K562 (cell line): ENCODE measurements at regions not wholly inside any gene's neighbourhood (a gene's known extent, or its start where the extent isn't known, plus 50 kb on each side); places are given as distances from the start of the nearest gene placed in this dataset.

Experiments
- CAMTA2 ChIP-seq: fragments of 250-450 bp; sonication (Bioruptor Pico); conservative IDR thresholded peaks from 2 replicates; pipeline ENCODE4 v1.5.1; 2022
- CBFA2T2 ChIP-seq: fragments of 450-650 bp; conservative IDR thresholded peaks from 2 replicates; pipeline ENCODE4 v1.6.1; 2017; ENCODE audit warnings: mild to moderate bottlenecking
- CUX1 ChIP-seq: fragments of 200-800 bp; sonication (Bioruptor generic); IDR thresholded peaks from 2 replicates; pipeline ENCODE4 v1.6.1; 2016; ENCODE audit warnings: missing genetic modification characterization, missing compliant biosample characterization
- DIDO1 ChIP-seq: fragments of 450-650 bp; IDR thresholded peaks from 2 replicates; pipeline ENCODE4 v1.6.1; 2016; ENCODE audit warnings: low read depth, missing biosample characterization, missing genetic modification characterization
- GABPB2 ChIP-seq: fragments of 250-450 bp; sonication (Bioruptor Pico); conservative IDR thresholded peaks from 2 replicates; pipeline ENCODE4 v1.5.1; 2021; ENCODE audit warnings: mild to moderate bottlenecking
- HNRNPL ChIP-seq: fragments of 200-400 bp; formaldehyde crosslinking; IDR thresholded peaks from 2 replicates; pipeline ENCODE4 v1.6.1; 2017; ENCODE audit warnings: low read depth, mild to moderate bottlenecking, low read length
- KAT7 ChIP-seq: sonication (generic); formaldehyde crosslinking; IDR thresholded peaks from 2 replicates; pipeline ENCODE4 v1.8.0; 2022; ENCODE audit warnings: missing genetic modification reagents, mild to moderate bottlenecking, borderline replicate concordance
- L3MBTL2 ChIP-seq: fragments of 450-650 bp; IDR thresholded peaks from 2 replicates; pipeline ENCODE4 v1.6.1; 2016; ENCODE audit warnings: mild to moderate bottlenecking, moderate library complexity
- LEF1 ChIP-seq: fragments of 450-650 bp; IDR thresholded peaks from 2 replicates; pipeline ENCODE4 v1.6.1; 2016; ENCODE audit warnings: mild to moderate bottlenecking
- MAFF ChIP-seq: IDR thresholded peaks from 2 replicates; pipeline ENCODE4 v1.6.1; 2012; ENCODE audit warnings: low read length, improper control_type of control experiment
- MCM5 ChIP-seq: fragments of 450-650 bp; IDR thresholded peaks from 2 replicates; pipeline ENCODE4 v1.6.1; 2016; ENCODE audit warnings: low read depth
- NCOA1 ChIP-seq: fragments of 450-650 bp; IDR thresholded peaks from 2 replicates; pipeline ENCODE4 v1.6.1; 2016; ENCODE audit warnings: low read depth
- POLR3G ChIP-seq: IDR thresholded peaks from 2 replicates; pipeline ENCODE4 v1.6.1; 2011; ENCODE audit not compliant: insufficient read length, insufficient replicate concordance; ENCODE audit errors: extremely low read depth
- RBM14 ChIP-seq: fragments of 200-400 bp; formaldehyde crosslinking; IDR thresholded peaks from 2 replicates; pipeline ENCODE4 v1.6.1; 2018; ENCODE audit warnings: low read depth, mild to moderate bottlenecking, low read length, moderate library complexity, borderline replicate concordance; ENCODE audit not compliant: insufficient read depth
- RFX5 ChIP-seq: IDR thresholded peaks from 2 replicates; pipeline ENCODE4 v1.6.1; 2011; ENCODE audit warnings: low read depth, mild to moderate bottlenecking, improper control_type of control experiment, low read length
- RFX7 ChIP-seq: fragments of 250-450 bp; sonication (Bioruptor Pico); IDR thresholded peaks from 2 replicates; pipeline ENCODE4 v1.5.1; 2021; ENCODE audit warnings: mild to moderate bottlenecking
- SIX5 ChIP-seq, 2 experiments: IDR thresholded peaks; 2 replicates each; pipeline ENCODE4 v1.6.1; 2011; ENCODE audit warnings: low read length in 2 of 2, borderline replicate concordance in 1 of 2, low read depth in 1 of 2, mild to moderate bottlenecking in 1 of 2, moderate library complexity in 1 of 2; ENCODE audit not compliant: insufficient read depth in 1 of 2
- SLC30A9 ChIP-seq: fragments of 250-450 bp; sonication (Bioruptor Pico); IDR thresholded peaks from 2 replicates; pipeline ENCODE4 v1.8.0; 2022; ENCODE audit warnings: mild to moderate bottlenecking, moderate library complexity
- SOX6 ChIP-seq: fragments of 450-650 bp; IDR thresholded peaks from 2 replicates; pipeline ENCODE4 v1.6.1; 2014; ENCODE audit warnings: mild to moderate bottlenecking
- TAF1 ChIP-seq: IDR thresholded peaks from 2 replicates; pipeline ENCODE4 v1.6.1; 2011; ENCODE audit warnings: mild to moderate bottlenecking, low read length, moderate library complexity; ENCODE audit not compliant: insufficient read depth, control insufficient read depth, severe bottlenecking; ENCODE audit errors: extremely low read depth
- TAF9B ChIP-seq: fragments of 450-650 bp; IDR thresholded peaks from 2 replicates; pipeline ENCODE4 v1.6.1; 2018; ENCODE audit warnings: mild to moderate bottlenecking; ENCODE audit not compliant: partially characterized antibody
- TBL1XR1 ChIP-seq, 2 experiments: IDR thresholded peaks; 2 replicates each; pipeline ENCODE4 v1.6.1; 2012; ENCODE audit warnings: improper control_type of control experiment in 2 of 2, low read length in 2 of 2, mild to moderate bottlenecking in 1 of 2
- ZFP36 ChIP-seq: fragments of 150-350 bp; IDR thresholded peaks from 2 replicates; pipeline ENCODE4 v1.6.1; 2018; ENCODE audit warnings: low read length, low read depth; ENCODE audit not compliant: partially characterized antibody
- ZNF165 ChIP-seq: fragments of 250-450 bp; sonication (Bioruptor Pico); IDR thresholded peaks from 2 replicates; pipeline ENCODE4 v1.4.0; 2020; ENCODE audit warnings: borderline replicate concordance
- ZNF263 ChIP-seq: sonication (generic); formaldehyde crosslinking; IDR thresholded peaks from 2 replicates; pipeline ENCODE4 v1.8.0; 2022; ENCODE audit warnings: mild to moderate bottlenecking, missing genetic modification reagents, borderline replicate concordance
- ZNF586 ChIP-seq: fragments of 450-650 bp; formaldehyde crosslinking; conservative IDR thresholded peaks from 2 replicates; pipeline ENCODE4 v1.4.0; 2020; ENCODE audit warnings: mild to moderate bottlenecking, moderate library complexity

GRCh38 chr2:71276311-71277146, 49.6 kb upstream of the PAIP2B start (continued):
- no peak for TF ChIP-seq CUX1 (CRISPR knock-in tag)
- TF ChIP-seq POLR3G: no peak
- no peak for TF ChIP-seq RFX7 (CRISPR knock-in tag)
- TF ChIP-seq TAF9B: no peak
- no peak for TF ChIP-seq NCOA1
- TF ChIP-seq RFX5: no peak
- TF ChIP-seq ZFP36: no peak
- no peak for TF ChIP-seq DIDO1 (tag)
- no peak for TF ChIP-seq SOX6
- no peak for TF ChIP-seq ZNF165 (CRISPR knock-in tag)
- no peak for TF ChIP-seq KAT7 (CRISPR knock-in tag)
- no peak for TF ChIP-seq CAMTA2
- no peak for TF ChIP-seq TBL1XR1 (IDR thresholded peaks at IDR 0.05; ENCODE audit: low read length in 2 of 2)
- TF ChIP-seq MAFF: no peak
- TF ChIP-seq ZNF586: no peak
- no peak for TF ChIP-seq CBFA2T2
- TF ChIP-seq GABPB2 (CRISPR knock-in tag): no peak
- no peak for TF ChIP-seq ZNF263 (CRISPR knock-in tag)
- TF ChIP-seq LEF1: no peak
- no peak for TF ChIP-seq MCM5
- TF ChIP-seq HNRNPL: 0 out of 2 replicates have a peak, but pooled peaks have one; percentile 17
- no peak for TF ChIP-seq SIX5 (IDR thresholded peaks at IDR 0.05; ENCODE audit: borderline replicate concordance in 1 of 2, insufficient read depth in 1 of 2, low read depth in 1 of 2, low read length in 2 of 2)
- peak; percentile 96 for TF ChIP-seq L3MBTL2
- TF ChIP-seq RBM14: no peak
- no peak for TF ChIP-seq TAF1
- TF ChIP-seq SLC30A9: no peak
